B cell (primary cell): ENCODE measurements at regions not wholly inside any gene's neighbourhood (a gene's known extent, or its start where the extent isn't known, plus 50 kb on each side); places are given as distances from the start of the nearest gene placed in this dataset.

Source experiments
- CTCF ChIP-seq: fragments of 200-600 bp; IDR thresholded peaks from one replicate; pipeline ENCODE4 v1.8.0; 2022; ENCODE audit warnings: antibody characterized with exemption, mild to moderate bottlenecking
- EZH2 ChIP-seq: IDR thresholded peaks from 2 replicates; pipeline ENCODE4 v1.6.1; 2012; ENCODE audit warnings: borderline replicate concordance, low read depth, mild to moderate bottlenecking, moderate library complexity, low read length; ENCODE audit not compliant: insufficient read depth, poor library complexity, severe bottlenecking

- TF ChIP-seq EZH2: no peak
- no peak for TF ChIP-seq CTCF
These were observed 90.1 kb upstream of the SIM2 start for GRCh38 chr21:36608897-36609225.
